ENCODE measurements at regions not wholly inside any gene's neighbourhood (a gene's known extent, or its start where the extent isn't known, plus 50 kb on each side); places are given as distances from the start of the nearest gene placed in this dataset.
"Not testable (repeated sequence)": the region's sequence is repeated elsewhere in the genome, so short reads cannot be mapped to it uniquely, and the experiment has no call there.

DNA sequence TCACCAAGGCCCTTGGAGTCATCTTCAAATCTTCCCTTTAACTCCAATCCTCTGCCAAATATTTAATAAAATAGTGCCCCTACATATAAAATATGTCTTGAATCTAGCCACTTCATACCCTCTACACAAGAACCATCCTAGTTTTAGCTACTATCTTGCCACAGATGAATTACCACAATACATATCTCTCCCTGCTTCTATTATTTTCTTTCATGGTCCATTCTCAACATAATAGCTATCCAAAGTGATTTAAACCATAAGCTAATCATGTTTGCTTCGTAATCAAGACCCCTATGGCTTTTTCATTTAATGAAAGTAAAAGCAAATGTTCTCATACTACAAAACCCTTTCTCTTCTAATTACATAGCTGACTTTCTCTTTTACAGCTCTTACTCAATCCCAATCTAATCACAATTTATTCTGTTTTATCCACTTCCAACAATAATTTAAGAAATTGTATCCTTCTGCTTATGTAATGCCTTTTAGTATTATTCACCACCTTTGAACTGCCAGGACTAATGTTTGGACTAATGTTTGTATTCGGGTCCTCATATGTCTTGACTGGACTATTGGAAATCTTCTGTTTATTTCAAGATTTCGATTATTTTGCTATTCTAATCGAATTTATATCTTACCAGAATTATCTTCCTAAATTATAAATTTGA lies 412.0 kb downstream of the SLITRK1 start:
- H3K9ac ChIP-seq (ENCODE audit: low read length) = no peak overlapping the region
- no peaks in the 10 kb centered on the region for H3K36me3 ChIP-seq (ENCODE audit: insufficient read depth, low read length)
- H3K9me3 ChIP-seq (ENCODE audit: low read length) = no peaks in the 10 kb centered on the region
- H3K4me3 ChIP-seq (ENCODE audit: low read depth in 1 of 2, low read length in 2 of 2) = no peak overlapping the region
- H3K27me3 ChIP-seq (ENCODE audit: control insufficient read depth in 1 of 2, insufficient read depth in 2 of 2, low read length in 2 of 2) = no peaks in the 10 kb centered on the region
- no peaks in the 10 kb centered on the region for H3K4me1 ChIP-seq (ENCODE audit: insufficient read depth, low read length)
- no peak overlapping the region for H3K27ac ChIP-seq (ENCODE audit: low read depth, low read length)

- Histone ChIP-seq H3K27ac (ENCODE audit: low read depth, low read length) (no peak overlapping the region), H3K27me3 (ENCODE audit: control insufficient read depth in 1 of 2, insufficient read depth in 2 of 2, low read length in 2 of 2) (no peaks in the 10 kb centered on the region), H3K4me1 (ENCODE audit: insufficient read depth, low read length) (no peaks in the 10 kb centered on the region), H3K9me3 (ENCODE audit: low read length) (no peaks in the 10 kb centered on the region), H3K9ac (ENCODE audit: low read length) (no peak overlapping the region), H3K36me3 (ENCODE audit: insufficient read depth, low read length) (no peaks in the 10 kb centered on the region), H3K4me3 (ENCODE audit: low read depth in 1 of 2, low read length in 2 of 2) (no peak overlapping the region)
These were observed 428.6 kb downstream of the SLITRK1 start for GRCh38 chr13:83453723-83454122.

GRCh38 chr13:83453300-83453699 lies 429.0 kb downstream of the SLITRK1 start:
- Histone ChIP-seq H3K36me3 (ENCODE audit: insufficient read depth, low read length) (no peaks in the 10 kb centered on the region), H3K27me3 (ENCODE audit: control insufficient read depth in 1 of 2, insufficient read depth in 2 of 2, low read length in 2 of 2) (no peaks in the 10 kb centered on the region), H3K9ac (ENCODE audit: low read length) (no peak overlapping the region), H3K27ac (ENCODE audit: low read depth, low read length) (no peak overlapping the region), H3K4me1 (ENCODE audit: insufficient read depth, low read length) (no peaks in the 10 kb centered on the region), H3K9me3 (ENCODE audit: low read length) (no peaks in the 10 kb centered on the region), H3K4me3 (ENCODE audit: low read depth in 1 of 2, low read length in 2 of 2) (no peak overlapping the region)

DNA sequence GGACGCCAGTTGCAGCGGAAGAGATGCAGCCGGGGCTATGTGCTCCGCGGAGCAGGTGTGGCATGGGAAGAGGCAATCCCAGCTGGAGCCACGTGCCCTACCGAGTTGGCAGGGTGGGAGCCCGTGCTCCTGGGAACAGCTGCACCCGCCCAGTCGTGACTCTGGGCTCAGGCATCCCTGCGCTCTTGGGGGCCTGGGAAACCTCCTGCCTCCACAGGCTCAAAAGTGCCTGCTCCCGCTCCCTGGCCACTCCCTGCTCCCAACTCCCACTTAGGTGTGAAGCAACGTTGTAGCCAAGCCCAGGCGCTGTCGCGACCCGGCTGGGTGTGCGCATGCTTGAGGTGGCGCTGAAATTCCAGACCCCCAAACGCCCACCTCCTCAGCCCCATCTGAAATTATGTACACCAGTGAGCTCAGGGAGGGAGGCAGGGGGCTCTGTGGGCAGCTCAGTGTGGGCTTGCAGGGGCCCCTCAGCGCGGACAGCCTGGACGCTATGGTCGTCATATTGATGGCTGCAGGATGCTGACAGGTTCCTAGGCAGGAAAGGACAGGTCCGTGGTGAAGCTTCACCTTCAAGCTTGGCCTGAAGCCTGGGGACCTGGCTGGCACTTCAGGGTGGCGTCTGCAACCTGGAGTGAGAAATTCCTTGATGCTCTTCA lies 429.9 kb downstream of the SLITRK1 start:
- Histone ChIP-seq H3K36me3 (ENCODE audit: insufficient read depth, low read length) (no peaks in the 10 kb centered on the region), H3K27me3 (ENCODE audit: control insufficient read depth in 1 of 2, insufficient read depth in 2 of 2, low read length in 2 of 2) (no peaks in the 10 kb centered on the region), H3K27ac (ENCODE audit: low read depth, low read length) (no peak overlapping the region), H3K9ac (ENCODE audit: low read length) (no peak overlapping the region), H3K4me1 (ENCODE audit: insufficient read depth, low read length) (no peaks in the 10 kb centered on the region), H3K9me3 (ENCODE audit: low read length) (no peaks in the 10 kb centered on the region), H3K4me3 (ENCODE audit: low read depth in 1 of 2, low read length in 2 of 2) (no peak overlapping the region)

- Histone ChIP-seq H3K27me3 (ENCODE audit: control insufficient read depth in 1 of 2, insufficient read depth in 2 of 2, low read length in 2 of 2) (no peaks in the 10 kb centered on the region), H3K9me3 (ENCODE audit: low read length) (no peaks in the 10 kb centered on the region), H3K9ac (ENCODE audit: low read length) (no peak overlapping the region), H3K4me1 (ENCODE audit: insufficient read depth, low read length) (no peaks in the 10 kb centered on the region), H3K27ac (ENCODE audit: low read depth, low read length) (no peak overlapping the region), H3K36me3 (ENCODE audit: insufficient read depth, low read length) (no peaks in the 10 kb centered on the region), H3K4me3 (ENCODE audit: low read depth in 1 of 2, low read length in 2 of 2) (no peak overlapping the region)
These were observed 431.7 kb downstream of the SLITRK1 start for GRCh38 chr13:83450591-83450990.

DNA sequence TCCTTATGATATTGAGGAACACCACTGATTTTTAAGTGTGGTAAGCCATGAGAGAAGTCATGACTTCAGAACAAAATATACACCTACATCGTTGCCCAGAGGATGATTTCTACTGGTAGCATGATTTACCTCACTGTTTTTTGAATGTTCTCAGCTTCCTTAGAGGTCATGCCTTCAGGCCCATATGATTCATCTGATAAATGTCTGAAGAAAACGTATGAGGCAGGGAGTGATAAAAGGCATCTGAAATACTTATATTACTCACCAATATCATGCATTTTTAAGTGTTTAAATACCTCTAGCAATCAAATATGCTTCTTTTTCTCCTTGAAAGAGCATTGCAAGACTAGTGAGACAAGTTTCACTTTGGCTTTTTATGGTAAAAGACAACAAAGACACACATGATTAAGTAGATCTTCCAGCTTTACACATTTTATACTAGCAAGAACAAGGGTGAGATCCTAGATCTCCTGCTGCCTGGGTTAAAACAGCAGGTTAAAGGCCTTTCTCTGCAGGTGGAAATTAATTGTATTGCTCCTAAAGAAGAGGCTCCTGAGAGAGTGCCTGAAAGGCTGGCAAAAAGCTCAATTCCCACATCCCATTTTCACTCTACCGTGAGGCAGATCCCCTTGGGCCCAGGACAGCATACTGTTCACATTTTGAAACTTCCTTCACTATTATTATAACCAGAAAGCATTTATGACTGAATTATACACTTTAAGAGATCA lies 432.4 kb downstream of the SLITRK1 start:
- Histone ChIP-seq H3K4me3 (ENCODE audit: low read depth in 1 of 2, low read length in 2 of 2) (no peak overlapping the region), H3K9ac (ENCODE audit: low read length) (no peak overlapping the region), H3K27me3 (ENCODE audit: control insufficient read depth in 1 of 2, insufficient read depth in 2 of 2, low read length in 2 of 2) (no peaks in the 10 kb centered on the region), H3K9me3 (ENCODE audit: low read length) (no peaks in the 10 kb centered on the region), H3K36me3 (ENCODE audit: insufficient read depth, low read length) (no peaks in the 10 kb centered on the region), H3K27ac (ENCODE audit: low read depth, low read length) (no peak overlapping the region), H3K4me1 (ENCODE audit: insufficient read depth, low read length) (no peaks in the 10 kb centered on the region)

DNA sequence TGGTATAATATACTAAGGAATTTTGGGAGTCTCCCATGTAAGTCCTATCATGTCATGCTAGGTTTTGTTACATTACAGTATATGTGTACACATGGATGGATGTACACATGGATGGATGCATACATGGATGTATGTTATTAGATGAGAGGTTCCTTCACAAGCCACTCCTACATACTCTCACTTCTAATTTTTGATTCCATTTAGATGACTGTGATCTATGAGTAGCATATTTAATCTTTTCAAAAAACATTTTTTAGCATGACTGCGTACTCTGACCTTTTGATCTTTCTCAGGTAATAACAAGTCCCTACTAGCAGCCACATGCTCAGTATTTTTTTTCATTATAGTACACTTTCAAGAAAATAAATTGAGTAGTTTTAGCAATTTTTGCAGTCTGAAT lies 441.8 kb downstream of the SLITRK1 start:
- no peak overlapping the region for H3K9ac ChIP-seq (ENCODE audit: low read length)
- H3K27ac ChIP-seq (ENCODE audit: low read depth, low read length) = no peak overlapping the region
- no peaks in the 10 kb centered on the region for H3K4me1 ChIP-seq (ENCODE audit: insufficient read depth, low read length)
- H3K27me3 ChIP-seq (ENCODE audit: control insufficient read depth in 1 of 2, insufficient read depth in 2 of 2, low read length in 2 of 2) = no peaks in the 10 kb centered on the region
- no peak overlapping the region for H3K4me3 ChIP-seq (ENCODE audit: low read depth in 1 of 2, low read length in 2 of 2)
- no peaks in the 10 kb centered on the region for H3K9me3 ChIP-seq (ENCODE audit: low read length)
- no peaks in the 10 kb centered on the region for H3K36me3 ChIP-seq (ENCODE audit: insufficient read depth, low read length)

GRCh38 chr13:83439464-83439863 lies 442.8 kb downstream of the SLITRK1 start:
- not testable (repeated sequence) for H3K27me3 ChIP-seq (ENCODE audit: control insufficient read depth in 1 of 2, insufficient read depth in 2 of 2, low read length in 2 of 2); H3K27ac ChIP-seq (ENCODE audit: low read depth, low read length); H3K9me3 ChIP-seq (ENCODE audit: low read length); H3K36me3 ChIP-seq (ENCODE audit: insufficient read depth, low read length); H3K4me1 ChIP-seq (ENCODE audit: insufficient read depth, low read length); H3K9ac ChIP-seq (ENCODE audit: low read length); H3K4me3 ChIP-seq (ENCODE audit: low read depth in 1 of 2, low read length in 2 of 2)

DNA sequence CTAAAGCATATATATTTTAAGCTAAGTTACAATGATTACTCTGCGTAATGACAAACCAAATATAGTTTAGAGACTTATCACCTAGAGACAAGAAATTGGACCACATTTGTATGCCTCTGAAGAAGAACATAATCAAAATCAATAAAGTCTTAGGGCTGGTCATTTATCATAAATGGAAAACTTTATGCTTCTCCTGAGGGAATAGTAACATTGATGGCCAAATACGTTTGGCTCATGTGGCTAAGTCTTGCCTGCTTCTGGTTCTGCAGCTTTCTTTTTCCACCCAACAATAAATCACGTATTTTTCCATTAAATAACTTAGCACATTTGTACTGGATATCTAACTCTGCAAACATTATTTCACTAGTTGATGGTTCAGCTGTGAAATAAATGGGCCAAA lies 458.4 kb downstream of the SLITRK1 start:
- Histone ChIP-seq H3K4me3 (ENCODE audit: low read depth in 1 of 2, low read length in 2 of 2) (no peak overlapping the region), H3K27ac (ENCODE audit: low read depth, low read length) (no peak overlapping the region), H3K9me3 (ENCODE audit: low read length) (no peaks in the 10 kb centered on the region), H3K27me3 (ENCODE audit: control insufficient read depth in 1 of 2, insufficient read depth in 2 of 2, low read length in 2 of 2) (no peaks in the 10 kb centered on the region), H3K36me3 (ENCODE audit: insufficient read depth, low read length) (no peaks in the 10 kb centered on the region), H3K9ac (ENCODE audit: low read length) (no peak overlapping the region), H3K4me1 (ENCODE audit: insufficient read depth, low read length) (no peaks in the 10 kb centered on the region)

DNA sequence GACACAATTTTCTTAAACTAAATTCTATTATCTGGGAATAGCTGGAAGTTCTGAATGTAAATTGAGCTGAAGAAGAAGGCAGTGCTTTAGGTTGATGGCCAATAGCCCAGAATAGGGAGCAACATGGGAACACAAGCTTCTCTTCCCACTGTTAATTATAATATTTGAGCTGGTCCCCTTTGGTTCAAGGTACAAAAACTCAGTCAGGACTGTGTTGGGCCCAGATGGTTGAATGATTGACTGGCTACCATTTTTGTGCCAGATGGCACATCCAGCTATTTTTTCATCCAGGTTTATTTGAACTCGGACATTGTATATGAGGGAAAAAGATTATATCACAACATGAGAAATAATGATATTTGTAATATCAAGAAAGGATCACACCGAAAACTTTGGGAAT lies 458.9 kb downstream of the SLITRK1 start:
- no peaks in the 10 kb centered on the region for H3K27me3 ChIP-seq (ENCODE audit: control insufficient read depth in 1 of 2, insufficient read depth in 2 of 2, low read length in 2 of 2)
- H3K4me1 ChIP-seq (ENCODE audit: insufficient read depth, low read length) = no peaks in the 10 kb centered on the region
- no peak overlapping the region for H3K9ac ChIP-seq (ENCODE audit: low read length)
- H3K36me3 ChIP-seq (ENCODE audit: insufficient read depth, low read length) = no peaks in the 10 kb centered on the region
- no peak overlapping the region for H3K27ac ChIP-seq (ENCODE audit: low read depth, low read length)
- no peak overlapping the region for H3K4me3 ChIP-seq (ENCODE audit: low read depth in 1 of 2, low read length in 2 of 2)
- no peaks in the 10 kb centered on the region for H3K9me3 ChIP-seq (ENCODE audit: low read length)

- Histone ChIP-seq H3K9me3 (ENCODE audit: low read length) (no peaks in the 10 kb centered on the region), H3K9ac (ENCODE audit: low read length) (no peak overlapping the region), H3K36me3 (ENCODE audit: insufficient read depth, low read length) (no peaks in the 10 kb centered on the region), H3K27ac (ENCODE audit: low read depth, low read length) (no peak overlapping the region), H3K4me3 (ENCODE audit: low read depth in 1 of 2, low read length in 2 of 2) (no peak overlapping the region), H3K4me1 (ENCODE audit: insufficient read depth, low read length) (no peaks in the 10 kb centered on the region), H3K27me3 (ENCODE audit: control insufficient read depth in 1 of 2, insufficient read depth in 2 of 2, low read length in 2 of 2) (no peaks in the 10 kb centered on the region)
These were observed 467.9 kb downstream of the SLITRK1 start for GRCh38 chr13:83414393-83414792.

Data from muscle layer of colon (tissue), 2 donors.